HCT116 (cell line): ENCODE measurements at regions not wholly inside any gene's neighbourhood (a gene's known extent, or its start where the extent isn't known, plus 50 kb on each side); places are given as distances from the start of the nearest gene placed in this dataset.

ENCODE experiments used
- ATAC-seq: fragments of 200-7000 bp; cut with Tn5 transposase; 2 replicates; pipeline ENCODE4 v1.9.1; 2020; ENCODE audit warnings: mild to moderate bottlenecking, moderate library complexity
- BruUV-seq: library from RNA; stranded (reverse); fragments of 400-500 nt; replicated peaks from 2 replicates; lab custom pipeline; 2021; lab: Mats Ljungman, UMichigan
- CTCF ChIA-PET: fragments of 300-600 bp; sonication (Branson Sonifier 250); formaldehyde crosslinking; loops from one replicate; lab custom pipeline; 2021; ENCODE audit warnings: antibody characterized with exemption; lab: Charles Lee
- POLR2A ChIA-PET: fragments of 300-600, 350-600 bp; sonication (Branson Sonifier 250); formaldehyde crosslinking; loops from one replicate; lab custom pipeline; 2021; ENCODE audit warnings: antibody characterized with exemption; lab: Charles Lee
- RAD21 ChIA-PET, 2 experiments: fragments of 300-600 bp; sonication (Branson Sonifier 250); formaldehyde crosslinking; loops; one replicate each; lab custom pipeline; 2023; ENCODE audit warnings: low total read pairs in 2 of 2; ENCODE audit not compliant: uncharacterized antibody in 2 of 2, unreplicated experiment in 2 of 2, low non-redundant PET in 1 of 2; lab: Charles Lee
- DNase-seq: peaks from one replicate; pipeline ENCODE4 v3.0.0-alpha.2; 2010; ENCODE audit warnings: low read depth, low spot score
- H2AFZ ChIP-seq: fragments of 200-600 bp; shearing (Covaris generic), sonication (generic); 2 replicates; pipeline ENCODE4 v1.6.1; 2017; ENCODE audit warnings: low read depth, mixed run types, mixed read lengths, antibody characterized with exemption, low read length; ENCODE audit not compliant: poor library complexity, severe bottlenecking
- H3K27ac ChIP-seq: 2 replicates; pipeline ENCODE4 v1.5.1; 2012; ENCODE audit warnings: low read depth, low read length
- H3K27me3 ChIP-seq: fragments of 200-600 bp; sonication (generic); 2 replicates; pipeline ENCODE4 v1.6.1; 2016; ENCODE audit warnings: mixed run types, low read length, mixed read lengths; ENCODE audit not compliant: insufficient read depth
- H3K36me3 ChIP-seq, 2 experiments: fragments of 200-500 bp in 1 of 2; fragments of 200-600 bp in 1 of 2; sonication (Bioruptor generic) in 1 of 2; sonication (generic) in 1 of 2; 2 replicates each; pipeline versions ENCODE4 v1.5.1 to v1.6.1; 2014 to 2016; ENCODE audit warnings: low read length in 2 of 2, inconsistent platforms in 1 of 2, mixed read lengths in 1 of 2, mixed run types in 1 of 2; ENCODE audit not compliant: insufficient read depth in 2 of 2, control insufficient read depth in 1 of 2
- H3K4me1 ChIP-seq, 2 experiments: fragments of 200-600 bp in 1 of 2; sonication (generic) in 1 of 2; 2 replicates each; pipeline versions ENCODE4 v1.5.1 to v1.6.1; 2012 to 2017; ENCODE audit warnings: low read length in 2 of 2, inconsistent platforms in 1 of 2, mild to moderate bottlenecking in 1 of 2, mixed read lengths in 1 of 2, mixed run types in 1 of 2, moderate library complexity in 1 of 2; ENCODE audit not compliant: insufficient read depth in 2 of 2, control insufficient read depth in 1 of 2
- H3K4me2 ChIP-seq: fragments of 200-600 bp; sonication (generic); 2 replicates; pipeline ENCODE4 v1.6.1; 2017; ENCODE audit warnings: mixed run types, low read length, mixed read lengths
- H3K4me3 ChIP-seq, 2 experiments: fragments of 200-600 bp in 1 of 2; sonication (generic) in 1 of 2; replicated peaks in 1 of 2; 2 replicates each; pipeline ENCODE4 v1.5.1; 2011 to 2016; ENCODE audit warnings: low read length in 2 of 2, control low read depth in 1 of 2, low read depth in 1 of 2, mild to moderate bottlenecking in 1 of 2, mixed read lengths in 1 of 2, mixed run types in 1 of 2
- H3K79me2 ChIP-seq: fragments of 200-600 bp; sonication (generic); 2 replicates; pipeline ENCODE4 v1.6.1; 2017; ENCODE audit warnings: mild to moderate bottlenecking, mixed run types, low read length, moderate library complexity, mixed read lengths; ENCODE audit not compliant: insufficient read depth
- H3K9ac ChIP-seq: fragments of 200-600 bp; sonication (generic); 2 replicates; pipeline ENCODE4 v1.6.1; 2016; ENCODE audit warnings: low read length, mixed read lengths
- H3K9me2 ChIP-seq: fragments of 200-600 bp; sonication (generic), shearing (Covaris generic); 2 replicates; pipeline ENCODE4 v1.6.1; 2017; ENCODE audit warnings: mixed run types, mild to moderate bottlenecking, moderate library complexity; ENCODE audit not compliant: insufficient read depth
- H3K9me3 ChIP-seq, 2 experiments: fragments of 200-500 bp in 1 of 2; fragments of 200-600 bp in 1 of 2; sonication (Bioruptor generic) in 1 of 2; sonication (generic) in 1 of 2; 2 replicates each; pipeline ENCODE4 v1.6.1; 2014 to 2017; ENCODE audit warnings: low read length in 2 of 2, mixed read lengths in 2 of 2, inconsistent platforms in 1 of 2, low read depth in 1 of 2, mild to moderate bottlenecking in 1 of 2, mixed run types in 1 of 2, moderate library complexity in 1 of 2; ENCODE audit not compliant: control insufficient read depth in 1 of 2, insufficient read depth in 1 of 2
- H4K20me1 ChIP-seq: fragments of 200-600 bp; sonication (generic), shearing (Covaris generic); 2 replicates; pipeline ENCODE4 v1.6.1; 2017; ENCODE audit warnings: mixed run types, mild to moderate bottlenecking, moderate library complexity; ENCODE audit not compliant: insufficient read depth
- ATF3 ChIP-seq: IDR thresholded peaks from 2 replicates; pipeline ENCODE4 v1.6.1; 2012
- CBX3 ChIP-seq: IDR thresholded peaks from 2 replicates; pipeline ENCODE4 v1.6.1; 2012; ENCODE audit warnings: low read depth
- CEBPB ChIP-seq: IDR thresholded peaks from 2 replicates; pipeline ENCODE4 v1.6.1; 2012; ENCODE audit warnings: low read depth
- CTCF ChIP-seq, 3 experiments: fragments of 200-600 bp in 1 of 3; sonication (generic) in 1 of 3; IDR thresholded peaks in 2 of 3; conservative IDR thresholded peaks in 1 of 3; 2 replicates each; pipeline ENCODE4 v1.5.1; 2012 to 2017; ENCODE audit warnings: low read depth in 2 of 3, low read length in 2 of 3, antibody characterized with exemption in 1 of 3, borderline replicate concordance in 1 of 3, control low read depth in 1 of 3, mild to moderate bottlenecking in 1 of 3, mixed read lengths in 1 of 3, mixed run types in 1 of 3, moderate library complexity in 1 of 3; ENCODE audit not compliant: insufficient read depth in 1 of 3
- EGR1 ChIP-seq: IDR thresholded peaks from 2 replicates; pipeline ENCODE4 v1.6.1; 2012; ENCODE audit warnings: low read depth
- ELF1 ChIP-seq: IDR thresholded peaks from 2 replicates; pipeline ENCODE4 v1.6.1; 2012; ENCODE audit warnings: low read depth, borderline replicate concordance
- EZH2 ChIP-seq: fragments of 200-600 bp; sonication (generic); IDR thresholded peaks from 2 replicates; pipeline ENCODE4 v1.6.1; 2017; ENCODE audit warnings: antibody characterized with exemption, mixed run types
- EZH2phosphoT487 ChIP-seq: fragments of 200-600 bp; IDR thresholded peaks from 2 replicates; pipeline ENCODE4 v1.6.1; 2018; ENCODE audit warnings: antibody characterized with exemption, borderline replicate concordance
- FOSL1 ChIP-seq: IDR thresholded peaks from 2 replicates; pipeline ENCODE4 v1.6.1; 2012; ENCODE audit warnings: low read depth
- JUND ChIP-seq: IDR thresholded peaks from 2 replicates; pipeline ENCODE4 v1.6.1; 2012
- MAX ChIP-seq: IDR thresholded peaks from 2 replicates; pipeline ENCODE4 v1.6.1; 2012
- POLR2AphosphoS5 ChIP-seq: IDR thresholded peaks from 2 replicates; pipeline ENCODE4 v1.6.1; 2011; ENCODE audit warnings: mild to moderate bottlenecking, low read depth, low read length, moderate library complexity
- RAD21 ChIP-seq: IDR thresholded peaks from 2 replicates; pipeline ENCODE4 v1.6.1; 2012; ENCODE audit warnings: low read depth, mild to moderate bottlenecking
- SIN3A ChIP-seq: IDR thresholded peaks from 2 replicates; pipeline ENCODE4 v1.6.1; 2012; ENCODE audit warnings: low read depth
- SP1 ChIP-seq: IDR thresholded peaks from 2 replicates; pipeline ENCODE4 v1.6.1; 2012; ENCODE audit warnings: low read depth
- SRF ChIP-seq: IDR thresholded peaks from 2 replicates; pipeline ENCODE4 v1.6.1; 2012; ENCODE audit warnings: low read depth
- TCF7L2 ChIP-seq: IDR thresholded peaks from 2 replicates; pipeline ENCODE4 v1.7.0; 2011; ENCODE audit warnings: borderline replicate concordance, inconsistent platforms; ENCODE audit not compliant: insufficient read depth, insufficient read length; ENCODE audit errors: extremely low read depth
- ZBTB33 ChIP-seq: IDR thresholded peaks from 2 replicates; pipeline ENCODE4 v1.6.1; 2011; ENCODE audit warnings: mild to moderate bottlenecking, low read length, moderate library complexity; ENCODE audit not compliant: insufficient replicate concordance; ENCODE audit errors: extremely low read depth
- ZFX ChIP-seq: fragments of 450-650 bp; IDR thresholded peaks from 2 replicates; pipeline ENCODE4 v1.6.1; 2017
- intact Hi-C: fragments of 100-400 bp; cut with micrococcal nuclease; formaldehyde crosslinking; loops from 2 replicates; pipeline ENCODE4 v1.10.0; 2022

DNA sequence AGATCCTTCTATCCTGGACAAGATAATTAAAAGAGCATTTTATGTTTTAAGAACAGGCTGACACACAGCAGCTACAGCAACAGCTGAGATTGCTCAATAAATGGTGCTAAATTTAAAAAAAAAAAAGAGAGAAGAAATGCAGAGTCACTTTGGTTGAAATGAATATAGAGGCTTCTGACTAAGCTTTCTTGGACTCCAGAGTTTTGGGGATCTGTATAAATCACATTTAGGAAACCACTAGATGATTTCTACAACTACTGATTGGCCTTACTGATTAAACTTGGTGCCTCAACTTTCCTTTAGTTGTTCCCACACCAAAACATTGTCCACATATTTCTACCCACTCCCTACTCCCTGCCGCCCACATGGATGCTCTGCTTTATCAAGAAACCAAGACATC, 132.9 kb upstream of the ZBTB20 start:
- Histone ChIP-seq H3K4me2 (no peak overlapping the region), H3K27ac (no peak overlapping the region), H3K9ac (no peak overlapping the region), H3K4me3 (no peak overlapping the region), H3K79me2 (no peaks in the 10 kb centered on the region), H3K9me3 (no peaks in the 10 kb centered on the region), H4K20me1 (no peaks in the 10 kb centered on the region), H3K9me2 (no peaks in the 10 kb centered on the region), H2AFZ (no peak overlapping the region), H3K27me3 (no peaks in the 10 kb centered on the region), H3K4me1 (no peaks in the 10 kb centered on the region), H3K36me3 (no peaks in the 10 kb centered on the region)
- intact Hi-C loops: no loop called here
- DNase-seq: no peak
- no TSS peak for BruUV-seq
- RAD21 ChIA-PET: no interaction called here
- no peak for ATAC-seq
- CTCF ChIA-PET: no interaction called here
- TF ChIP-seq RAD21 (no peak), JUND (no peak), EGR1 (no peak), SP1 (no peak), ZFX (no peak), SRF (no peak), ATF3 (no peak)
- POLR2A ChIA-PET: no interaction called here

DNA sequence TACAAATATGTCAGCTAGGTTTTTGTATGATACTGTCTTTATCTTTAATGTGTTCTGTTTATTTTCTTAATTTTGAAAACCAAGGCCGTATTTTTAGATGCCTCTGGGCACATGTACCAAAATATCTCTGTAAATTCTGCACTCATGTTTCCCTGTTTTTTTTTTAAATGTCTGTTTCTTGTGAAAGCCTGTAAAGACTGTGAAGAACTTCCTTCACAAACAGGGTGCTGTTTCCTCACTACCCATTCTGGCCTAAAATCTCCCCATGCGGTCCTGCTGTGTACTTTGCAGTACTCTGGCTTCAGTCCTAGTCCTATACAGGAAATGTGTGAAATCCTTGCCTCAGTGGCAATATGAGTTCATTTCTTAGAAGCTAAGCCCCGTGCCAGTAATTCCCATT, 133.4 kb upstream of the ZBTB20 start:
- Histone ChIP-seq H3K4me2 (no peak overlapping the region), H4K20me1 (no peaks in the 10 kb centered on the region), H3K4me3 (no peak overlapping the region), H3K27me3 (no peaks in the 10 kb centered on the region), H3K79me2 (no peaks in the 10 kb centered on the region), H3K9ac (no peak overlapping the region), H3K9me3 (no peaks in the 10 kb centered on the region), H3K4me1 (no peaks in the 10 kb centered on the region), H3K27ac (no peak overlapping the region), H3K36me3 (no peaks in the 10 kb centered on the region), H2AFZ (no peak overlapping the region), H3K9me2 (no peaks in the 10 kb centered on the region)
- RAD21 ChIA-PET: no interaction called here
- intact Hi-C loops: no loop called here
- POLR2A ChIA-PET: no interaction called here
- DNase-seq (no peak), ATAC-seq (no peak)
- CTCF ChIA-PET: no interaction called here
- no TSS peak for BruUV-seq
- no peak for TF ChIP-seq POLR2AphosphoS5
- no peak for TF ChIP-seq CTCF (IDR thresholded peaks at IDR 0.05 in 2 of 3, conservative IDR thresholded peaks at IDR 0.05 in 1 of 3; ENCODE audit: borderline replicate concordance in 1 of 3, insufficient read depth in 1 of 3, low read depth in 2 of 3, low read length in 2 of 3)
- TF ChIP-seq ZBTB33: no peak
- no peak for TF ChIP-seq FOSL1
- TF ChIP-seq MAX: no peak
- no peak for TF ChIP-seq EZH2phosphoT487
- TF ChIP-seq CBX3: no peak
- TF ChIP-seq EZH2: no peak
- no peak for TF ChIP-seq ZFX
- no peak for TF ChIP-seq ATF3
- no peak for TF ChIP-seq EGR1
- TF ChIP-seq ELF1: no peak
- no peak for TF ChIP-seq TCF7L2
- TF ChIP-seq CEBPB: no peak
- TF ChIP-seq SIN3A: no peak
